ENCODE measurements at regions not wholly inside any gene's neighbourhood (a gene's known extent, or its start where the extent isn't known, plus 50 kb on each side); places are given as distances from the start of the nearest gene placed in this dataset.

- no peak overlapping the region for H2AFZ ChIP-seq (replicated peaks; ENCODE audit: low read length, poor library complexity)
- H2BK120ac ChIP-seq (ENCODE audit: low read depth, low read length): no peak overlapping the region
- no peak overlapping the region for H4K91ac ChIP-seq (ENCODE audit: insufficient read depth, low read depth, low read length)
- H4K8ac ChIP-seq (ENCODE audit: low read depth in 2 of 2, low read length in 2 of 2): no peak overlapping the region
- ATAC-seq (ENCODE audit: low read depth): no peak
- ChIA-PET POLR2A (ENCODE audit: unreplicated experiment) (no interaction called here), CTCF (no interaction called here)
- no peak for TF ChIP-seq MXI1 (IDR thresholded peaks at IDR 0.05; ENCODE audit: borderline replicate concordance, low read depth, low read length)
- TF ChIP-seq FOS (IDR thresholded peaks at IDR 0.05; ENCODE audit: low read depth, low read length): no peak
- TF ChIP-seq RAD21 (IDR thresholded peaks at IDR 0.05; ENCODE audit: low read length): no peak
- TF ChIP-seq MAZ (IDR thresholded peaks at IDR 0.05; ENCODE audit: borderline replicate concordance, low read depth, low read length): no peak
- TF ChIP-seq MAFK (IDR thresholded peaks at IDR 0.05; ENCODE audit: low read depth, low read length): no peak
- TF ChIP-seq POLR2A (IDR thresholded peaks at IDR 0.05; ENCODE audit: low read depth, low read length): no peak
- TF ChIP-seq CEBPB (IDR thresholded peaks at IDR 0.05; ENCODE audit: low read depth, low read length): no peak
- no peak for TF ChIP-seq SMC3 (IDR thresholded peaks at IDR 0.05; ENCODE audit: low read depth, low read length)
- TF ChIP-seq, protein P1, sequence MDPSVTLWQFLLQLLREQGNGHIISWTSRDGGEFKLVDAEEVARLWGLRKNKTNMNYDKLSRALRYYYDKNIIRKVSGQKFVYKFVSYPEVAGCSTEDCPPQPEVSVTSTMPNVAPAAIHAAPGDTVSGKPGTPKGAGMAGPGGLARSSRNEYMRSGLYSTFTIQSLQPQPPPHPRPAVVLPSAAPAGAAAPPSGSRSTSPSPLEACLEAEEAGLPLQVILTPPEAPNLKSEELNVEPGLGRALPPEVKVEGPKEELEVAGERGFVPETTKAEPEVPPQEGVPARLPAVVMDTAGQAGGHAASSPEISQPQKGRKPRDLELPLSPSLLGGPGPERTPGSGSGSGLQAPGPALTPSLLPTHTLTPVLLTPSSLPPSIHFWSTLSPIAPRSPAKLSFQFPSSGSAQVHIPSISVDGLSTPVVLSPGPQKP (IDR thresholded peaks at IDR 0.05; ENCODE audit: borderline replicate concordance, low read depth, low read length): no peak
- TF ChIP-seq RCOR1 (IDR thresholded peaks at IDR 0.05; ENCODE audit: insufficient replicate concordance, low read length): no peak
- no peak for TF ChIP-seq BHLHE40 (IDR thresholded peaks at IDR 0.05; ENCODE audit: low read depth, low read length)
- TF ChIP-seq NFE2L2 (IDR thresholded peaks at IDR 0.05; ENCODE audit: low read depth, low read length): no peak
- no peak for TF ChIP-seq RFX5 (IDR thresholded peaks at IDR 0.05; ENCODE audit: low read depth, low read length)
- TF ChIP-seq, protein P2, sequence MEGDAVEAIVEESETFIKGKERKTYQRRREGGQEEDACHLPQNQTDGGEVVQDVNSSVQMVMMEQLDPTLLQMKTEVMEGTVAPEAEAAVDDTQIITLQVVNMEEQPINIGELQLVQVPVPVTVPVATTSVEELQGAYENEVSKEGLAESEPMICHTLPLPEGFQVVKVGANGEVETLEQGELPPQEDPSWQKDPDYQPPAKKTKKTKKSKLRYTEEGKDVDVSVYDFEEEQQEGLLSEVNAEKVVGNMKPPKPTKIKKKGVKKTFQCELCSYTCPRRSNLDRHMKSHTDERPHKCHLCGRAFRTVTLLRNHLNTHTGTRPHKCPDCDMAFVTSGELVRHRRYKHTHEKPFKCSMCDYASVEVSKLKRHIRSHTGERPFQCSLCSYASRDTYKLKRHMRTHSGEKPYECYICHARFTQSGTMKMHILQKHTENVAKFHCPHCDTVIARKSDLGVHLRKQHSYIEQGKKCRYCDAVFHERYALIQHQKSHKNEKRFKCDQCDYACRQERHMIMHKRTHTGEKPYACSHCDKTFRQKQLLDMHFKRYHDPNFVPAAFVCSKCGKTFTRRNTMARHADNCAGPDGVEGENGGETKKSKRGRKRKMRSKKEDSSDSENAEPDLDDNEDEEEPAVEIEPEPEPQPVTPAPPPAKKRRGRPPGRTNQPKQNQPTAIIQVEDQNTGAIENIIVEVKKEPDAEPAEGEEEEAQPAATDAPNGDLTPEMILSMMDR (conservative IDR thresholded peaks at IDR 0.05; ENCODE audit: low read depth, low read length): no peak
- TF ChIP-seq, protein P3, sequence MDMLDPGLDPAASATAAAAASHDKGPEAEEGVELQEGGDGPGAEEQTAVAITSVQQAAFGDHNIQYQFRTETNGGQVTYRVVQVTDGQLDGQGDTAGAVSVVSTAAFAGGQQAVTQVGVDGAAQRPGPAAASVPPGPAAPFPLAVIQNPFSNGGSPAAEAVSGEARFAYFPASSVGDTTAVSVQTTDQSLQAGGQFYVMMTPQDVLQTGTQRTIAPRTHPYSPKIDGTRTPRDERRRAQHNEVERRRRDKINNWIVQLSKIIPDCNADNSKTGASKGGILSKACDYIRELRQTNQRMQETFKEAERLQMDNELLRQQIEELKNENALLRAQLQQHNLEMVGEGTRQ (IDR thresholded peaks at IDR 0.05; ENCODE audit: low read depth, low read length): no peak
- TF ChIP-seq CHD1 (IDR thresholded peaks at IDR 0.05; ENCODE audit: low read depth, low read length): no peak
- intact Hi-C loops (cut with micrococcal nuclease): no loop called here
- no peak overlapping the region for H3K4me3 ChIP-seq (ENCODE audit: insufficient read depth, low read depth, low read length)
- H3K4me1 ChIP-seq (ENCODE audit: control insufficient read depth, insufficient read depth, low read length): no peaks in the 10 kb centered on the region
- H2BK5ac ChIP-seq (ENCODE audit: low read depth, low read length, poor library complexity, severe bottlenecking): no peak overlapping the region
- H3K4me2 ChIP-seq (ENCODE audit: low read depth, low read length): no peak overlapping the region
- in situ Hi-C loops (cut with MboI; ENCODE audit: low sequenced_read_pairs): no loop called here
- no peaks in the 10 kb centered on the region for H3K9me3 ChIP-seq (ENCODE audit: control insufficient read depth, insufficient read depth, low read length)
- H3K79me1 ChIP-seq (ENCODE audit: low read depth in 1 of 2, low read length in 2 of 2): no peaks in the 10 kb centered on the region
- H3K27me3 ChIP-seq (ENCODE audit: control insufficient read depth, insufficient read depth, low read length): no peaks in the 10 kb centered on the region
- H3K14ac ChIP-seq (replicated peaks; ENCODE audit: low read depth, low read length): no peak overlapping the region
- H3K9ac ChIP-seq (ENCODE audit: low read depth, low read length): no peak overlapping the region
- dilution Hi-C loops (cut with HindIII; ENCODE audit: low sequenced_read_pairs, unreplicated experiment): no loop called here
- no peak for DNase-seq
- no peak overlapping the region for H3K27ac ChIP-seq (ENCODE audit: insufficient read depth, low read length)
- H2BK20ac ChIP-seq (ENCODE audit: low read depth, low read length): no peak overlapping the region
- no peaks in the 10 kb centered on the region for H4K20me1 ChIP-seq (ENCODE audit: insufficient read depth, low read length)
- H2AK5ac ChIP-seq (ENCODE audit: low read depth, low read length): no peak overlapping the region
- no peak overlapping the region for H3K56ac ChIP-seq (ENCODE audit: extremely low read depth, insufficient read depth, low read length)
- no TSS peak for BruUV-seq (replicated peaks)
- 30% methylated on average over 2 of the region's 6 CpGs; no CpG with 5 or more reads in 1 of the 2 experiments for WGBS, 2 experiments (ENCODE audit: extremely low coverage in 2 of 2, insufficient read length in 1 of 2)
- no peak overlapping the region for H4K5ac ChIP-seq (ENCODE audit: low read depth, low read length)
- H3K36me3 ChIP-seq (ENCODE audit: control insufficient read depth, insufficient read depth, low read length): no peaks in the 10 kb centered on the region
- H3K18ac ChIP-seq (ENCODE audit: low read depth, low read length): no peak overlapping the region
- H3K9me1 ChIP-seq (ENCODE audit: insufficient read depth, low read length): no peaks in the 10 kb centered on the region
- H2AK9ac ChIP-seq (replicated peaks; ENCODE audit: low read depth, low read length, poor library complexity): no peak overlapping the region
- H3K4ac ChIP-seq (ENCODE audit: low read depth, low read length): no peak overlapping the region
- H2BK15ac ChIP-seq (ENCODE audit: low read depth, low read length): no peak overlapping the region
- H3K23ac ChIP-seq (ENCODE audit: low read depth, low read length): no peak overlapping the region
These were observed 181.2 kb upstream of the CSF3R start for GRCh38 chr1:36663772-36664430.

Measured in IMR-90 (cell line).